SU-DHL-6 (cell line): ENCODE measurements at regions not wholly inside any gene's neighbourhood (a gene's known extent, or its start where the extent isn't known, plus 50 kb on each side); places are given as distances from the start of the nearest gene placed in this dataset.
A peak's percentile ranks its signal among the peaks of the same experiment; 100 is the strongest.

ENCODE experiments used
- H2AFZ ChIP-seq: fragments of 200-600 bp; sonication (generic); 2 replicates; pipeline ENCODE4 v1.6.1; 2014; ENCODE audit warnings: low read depth, mild to moderate bottlenecking, moderate library complexity, mixed read lengths, antibody characterized with exemption, low read length; ENCODE audit not compliant: severe bottlenecking
- H3F3A ChIP-seq: fragments of 200-600 bp; shearing (Covaris generic); 2 replicates; pipeline ENCODE4 v1.6.0; 2016; ENCODE audit warnings: antibody characterized with exemption, mild to moderate bottlenecking; ENCODE audit not compliant: insufficient read depth
- H3K27ac ChIP-seq: fragments of 200-600 bp; sonication (generic); 2 replicates; pipeline ENCODE4 v1.5.1; 2016; ENCODE audit warnings: low read depth, mild to moderate bottlenecking, low read length, moderate library complexity, mixed read lengths
- H3K27me3 ChIP-seq: fragments of 200-600 bp; sonication (generic), shearing (Covaris generic); 2 replicates; pipeline ENCODE4 v1.6.0; 2014; ENCODE audit warnings: mild to moderate bottlenecking, low read length
- H3K36me3 ChIP-seq: fragments of 200-600 bp; sonication (generic); 2 replicates; pipeline ENCODE4 v1.6.1; 2014; ENCODE audit warnings: mild to moderate bottlenecking, low read length, mixed read lengths
- H3K4me2 ChIP-seq: fragments of 300-600, 200-600 bp; shearing (Covaris generic), sonication (generic); 2 replicates; pipeline ENCODE4 v1.6.0; 2014; ENCODE audit warnings: low read length, low read depth, mild to moderate bottlenecking; ENCODE audit not compliant: poor library complexity, severe bottlenecking
- H3K4me3 ChIP-seq: fragments of 200-600 bp; sonication (generic); 2 replicates; pipeline ENCODE4 v1.5.1; 2014; ENCODE audit warnings: antibody characterized with exemption, low read length, mild to moderate bottlenecking, mixed read lengths; ENCODE audit not compliant: insufficient read depth, poor library complexity, severe bottlenecking
- H3K79me2 ChIP-seq: fragments of 200-600 bp; sonication (generic); 2 replicates; pipeline ENCODE4 v1.6.1; 2014; ENCODE audit warnings: mild to moderate bottlenecking, low read length, moderate library complexity; ENCODE audit not compliant: insufficient read depth
- H3K9ac ChIP-seq: fragments of 200-600 bp; sonication (generic); 2 replicates; pipeline ENCODE4 v1.7.0; 2014; ENCODE audit warnings: mild to moderate bottlenecking, low read length
- H3K9me2 ChIP-seq: fragments of 200-600 bp; sonication (generic); replicated peaks from 2 replicates; pipeline ENCODE4 v1.6.1; 2014; ENCODE audit warnings: low read length; ENCODE audit not compliant: insufficient read depth
- H3K9me3 ChIP-seq: fragments of 200-600 bp; sonication (generic); 2 replicates; pipeline ENCODE4 v1.6.1; 2014; ENCODE audit warnings: low read length, mixed read lengths; ENCODE audit not compliant: insufficient read depth
- H4K20me1 ChIP-seq: fragments of 200-600 bp; sonication (generic); 2 replicates; pipeline ENCODE4 v1.6.1; 2014; ENCODE audit warnings: low read depth, mild to moderate bottlenecking, antibody characterized with exemption, low read length, moderate library complexity, mixed read lengths
- EZH2phosphoT487 ChIP-seq: fragments of 200-600 bp; sonication (generic), shearing (Covaris generic); conservative IDR thresholded peaks from 2 replicates; pipeline ENCODE4 v1.6.1; 2018; ENCODE audit warnings: mild to moderate bottlenecking, antibody characterized with exemption, low read length, moderate library complexity, mixed read lengths
- TF ChIP-seq, protein P1 (sequence below): fragments of 200-600 bp; sonication (generic); IDR thresholded peaks from one replicate; pipeline ENCODE4 v1.5.1; 2017; ENCODE audit warnings: antibody characterized with exemption, mild to moderate bottlenecking, low read length, moderate library complexity; ENCODE audit not compliant: insufficient read depth, poor library complexity, severe bottlenecking

GRCh38 chr1:82395440-82395839 lies 594.7 kb downstream of the ADGRL2 start:
- Histone ChIP-seq H3K4me2 (peak overlapping the region; percentile 56), H3K36me3 (no peaks in the 10 kb centered on the region; the same call in 1 of the 2 replicates), H3K9me3 (no peaks in the 10 kb centered on the region), H3K27me3 (no peaks in the 10 kb centered on the region), H3K9me2 (no peaks in the 10 kb centered on the region), H4K20me1 (no peaks in the 10 kb centered on the region), H3K27ac (peak overlapping the region; percentile 39; the same call in 1 of the 2 replicates), H3K79me2 (no peaks in the 10 kb centered on the region), H3K9ac (peak overlapping the region; percentile 21; the same call in 1 of the 2 replicates), H2AFZ (peak overlapping the region; percentile 19), H3K4me3 (peak overlapping the region; percentile 4), H3F3A (no peaks in the 10 kb centered on the region)
- TF ChIP-seq, protein P1, sequence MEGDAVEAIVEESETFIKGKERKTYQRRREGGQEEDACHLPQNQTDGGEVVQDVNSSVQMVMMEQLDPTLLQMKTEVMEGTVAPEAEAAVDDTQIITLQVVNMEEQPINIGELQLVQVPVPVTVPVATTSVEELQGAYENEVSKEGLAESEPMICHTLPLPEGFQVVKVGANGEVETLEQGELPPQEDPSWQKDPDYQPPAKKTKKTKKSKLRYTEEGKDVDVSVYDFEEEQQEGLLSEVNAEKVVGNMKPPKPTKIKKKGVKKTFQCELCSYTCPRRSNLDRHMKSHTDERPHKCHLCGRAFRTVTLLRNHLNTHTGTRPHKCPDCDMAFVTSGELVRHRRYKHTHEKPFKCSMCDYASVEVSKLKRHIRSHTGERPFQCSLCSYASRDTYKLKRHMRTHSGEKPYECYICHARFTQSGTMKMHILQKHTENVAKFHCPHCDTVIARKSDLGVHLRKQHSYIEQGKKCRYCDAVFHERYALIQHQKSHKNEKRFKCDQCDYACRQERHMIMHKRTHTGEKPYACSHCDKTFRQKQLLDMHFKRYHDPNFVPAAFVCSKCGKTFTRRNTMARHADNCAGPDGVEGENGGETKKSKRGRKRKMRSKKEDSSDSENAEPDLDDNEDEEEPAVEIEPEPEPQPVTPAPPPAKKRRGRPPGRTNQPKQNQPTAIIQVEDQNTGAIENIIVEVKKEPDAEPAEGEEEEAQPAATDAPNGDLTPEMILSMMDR = no peak
- TF ChIP-seq EZH2phosphoT487 = no peak

DNA sequence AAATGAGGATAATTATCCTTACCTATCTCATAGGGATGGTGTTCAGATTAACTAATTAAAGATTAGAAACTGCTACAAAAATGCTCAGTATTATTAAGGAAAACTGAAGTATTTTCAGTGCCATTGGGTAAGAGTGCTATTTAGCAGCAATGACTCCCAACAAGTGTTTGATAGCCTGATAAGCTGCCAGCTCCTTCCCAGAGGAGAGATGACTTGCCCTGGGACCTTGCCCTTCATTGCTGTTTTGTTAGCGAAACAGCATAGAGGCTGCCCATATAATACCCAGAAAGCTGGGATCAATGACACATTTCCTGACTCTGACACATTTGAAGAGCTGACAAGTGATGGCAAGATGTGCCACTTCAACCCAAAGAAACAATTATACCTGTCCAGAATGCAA lies 592.2 kb downstream of the ADGRL2 start:
- H2AFZ ChIP-seq = no peak overlapping the region
- no peaks in the 10 kb centered on the region for H3F3A ChIP-seq
- H3K9me3 ChIP-seq = no peaks in the 10 kb centered on the region
- no peaks in the 10 kb centered on the region for H3K79me2 ChIP-seq
- no peaks in the 10 kb centered on the region for H3K9me2 ChIP-seq
- no peak overlapping the region for H3K4me3 ChIP-seq
- no peaks in the 10 kb centered on the region for H4K20me1 ChIP-seq
- no peaks in the 10 kb centered on the region for H3K27me3 ChIP-seq
- no peak overlapping the region for H3K4me2 ChIP-seq
- H3K9ac ChIP-seq = no peak overlapping the region
- H3K36me3 ChIP-seq = no peaks in the 10 kb centered on the region; the same call in 1 of the 2 replicates
- no peak for TF ChIP-seq EZH2phosphoT487
- TF ChIP-seq, protein P1 = no peak
- no peak overlapping the region for H3K27ac ChIP-seq

- H3K9me2 ChIP-seq = no peaks in the 10 kb centered on the region
- H3K27ac ChIP-seq = no peak overlapping the region
These were observed 591.8 kb downstream of the ADGRL2 start for GRCh38 chr1:82392513-82392912.

More at GRCh38 chr1:82392513-82392912, 591.8 kb downstream of the ADGRL2 start:
- TF ChIP-seq, protein P1 = no peak
- no peak for TF ChIP-seq EZH2phosphoT487
- no peaks in the 10 kb centered on the region for H3F3A ChIP-seq
- no peaks in the 10 kb centered on the region for H4K20me1 ChIP-seq
- no peak overlapping the region for H3K4me3 ChIP-seq
- H3K36me3 ChIP-seq = no peaks in the 10 kb centered on the region; the same call in 1 of the 2 replicates
- H2AFZ ChIP-seq = no peak overlapping the region
- H3K27me3 ChIP-seq = no peaks in the 10 kb centered on the region
- H3K79me2 ChIP-seq = no peaks in the 10 kb centered on the region
- H3K4me2 ChIP-seq = no peak overlapping the region
- H3K9ac ChIP-seq = no peak overlapping the region
- H3K9me3 ChIP-seq = no peaks in the 10 kb centered on the region
